ENCODE measurements at regions not wholly inside any gene's neighbourhood (a gene's known extent, or its start where the extent isn't known, plus 50 kb on each side); places are given as distances from the start of the nearest gene placed in this dataset.

DNA sequence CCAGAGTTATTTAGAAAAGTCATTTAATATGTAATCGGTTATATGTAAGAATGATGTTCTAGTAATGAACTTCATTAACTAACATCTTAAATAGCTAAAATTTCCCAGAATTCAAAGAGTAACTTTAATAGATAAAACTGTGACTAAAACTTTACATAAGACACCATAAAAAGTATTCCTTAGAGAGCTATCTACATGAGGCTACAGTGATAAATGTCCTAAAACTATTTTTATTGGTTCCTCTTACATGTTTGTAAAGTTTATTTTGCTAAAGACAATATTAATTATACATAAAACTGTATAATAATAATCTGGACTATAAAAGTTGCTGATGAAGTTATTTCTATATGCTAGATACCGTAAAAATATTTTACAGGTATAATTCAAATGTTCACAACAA is 897.7 kb upstream of the EPHA5 start:
- Histone ChIP-seq H3K27ac (ENCODE audit: insufficient read depth, low read length) (no peak overlapping the region), H3K4me1 (ENCODE audit: control insufficient read depth, extremely low read depth, insufficient read depth, low read length) (peaks cover 3% of the 10 kb centered on the region), H3K79me2 (ENCODE audit: control insufficient read depth, insufficient read depth, low read length) (no peaks in the 10 kb centered on the region), H3K9ac (ENCODE audit: insufficient read depth, low read length) (no peak overlapping the region), H3K9me3 (ENCODE audit: control insufficient read depth, insufficient read depth, low read depth, low read length) (no peaks in the 10 kb centered on the region), H3K36me3 (ENCODE audit: control insufficient read depth, insufficient read depth, low read length) (no peaks in the 10 kb centered on the region), H3K27me3 (ENCODE audit: control insufficient read depth, insufficient read depth, low read length) (no peaks in the 10 kb centered on the region), H3K4me2 (ENCODE audit: extremely low read depth, insufficient read depth, low read length) (no peak overlapping the region), H4K20me1 (ENCODE audit: control insufficient read depth, extremely low read depth, insufficient read depth, low read length) (no peaks in the 10 kb centered on the region), H2AFZ (ENCODE audit: low read length) (no peak overlapping the region), H3K4me3 (replicated peaks in 1 of 4; ENCODE audit: control extremely low read depth in 1 of 4, insufficient read depth in 1 of 4, low read depth in 3 of 4, low read length in 4 of 4) (no peak overlapping the region)
- no peak for DNase-seq (ENCODE audit: low read depth in 2 of 2)
- TF ChIP-seq, protein P1, sequence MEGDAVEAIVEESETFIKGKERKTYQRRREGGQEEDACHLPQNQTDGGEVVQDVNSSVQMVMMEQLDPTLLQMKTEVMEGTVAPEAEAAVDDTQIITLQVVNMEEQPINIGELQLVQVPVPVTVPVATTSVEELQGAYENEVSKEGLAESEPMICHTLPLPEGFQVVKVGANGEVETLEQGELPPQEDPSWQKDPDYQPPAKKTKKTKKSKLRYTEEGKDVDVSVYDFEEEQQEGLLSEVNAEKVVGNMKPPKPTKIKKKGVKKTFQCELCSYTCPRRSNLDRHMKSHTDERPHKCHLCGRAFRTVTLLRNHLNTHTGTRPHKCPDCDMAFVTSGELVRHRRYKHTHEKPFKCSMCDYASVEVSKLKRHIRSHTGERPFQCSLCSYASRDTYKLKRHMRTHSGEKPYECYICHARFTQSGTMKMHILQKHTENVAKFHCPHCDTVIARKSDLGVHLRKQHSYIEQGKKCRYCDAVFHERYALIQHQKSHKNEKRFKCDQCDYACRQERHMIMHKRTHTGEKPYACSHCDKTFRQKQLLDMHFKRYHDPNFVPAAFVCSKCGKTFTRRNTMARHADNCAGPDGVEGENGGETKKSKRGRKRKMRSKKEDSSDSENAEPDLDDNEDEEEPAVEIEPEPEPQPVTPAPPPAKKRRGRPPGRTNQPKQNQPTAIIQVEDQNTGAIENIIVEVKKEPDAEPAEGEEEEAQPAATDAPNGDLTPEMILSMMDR (conservative IDR thresholded peaks at IDR 0.05 in 1 of 2, IDR thresholded peaks at IDR 0.05 in 1 of 2; ENCODE audit: low read depth in 1 of 2, low read length in 2 of 2) = no peak
- no peak for TF ChIP-seq EZH2 (IDR thresholded peaks at IDR 0.05; ENCODE audit: low read length, missing control alignments)

DNA sequence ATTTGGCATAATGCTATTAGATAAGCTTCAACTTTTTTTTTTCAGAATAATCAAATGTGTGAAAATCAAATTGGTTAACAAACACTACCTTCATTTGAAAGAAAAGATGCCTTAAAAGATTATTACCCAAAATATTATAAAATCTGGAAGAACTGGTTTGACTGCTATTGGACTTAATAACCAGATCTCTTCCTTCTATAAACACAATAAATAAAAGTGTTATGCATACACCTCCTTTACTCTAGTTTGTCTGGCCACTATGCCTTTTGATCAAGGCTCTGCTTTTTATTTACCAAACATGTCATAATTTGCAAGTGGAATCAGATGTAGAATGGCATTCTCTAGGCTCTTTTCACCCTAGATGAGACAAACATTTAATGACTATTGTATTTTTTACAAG is 897.3 kb upstream of the EPHA5 start:
- DNase-seq (ENCODE audit: low read depth in 2 of 2) = no peak
- Histone ChIP-seq H3K36me3 (ENCODE audit: control insufficient read depth, insufficient read depth, low read length) (no peaks in the 10 kb centered on the region), H3K9me3 (ENCODE audit: control insufficient read depth, insufficient read depth, low read depth, low read length) (no peaks in the 10 kb centered on the region), H3K4me1 (ENCODE audit: control insufficient read depth, extremely low read depth, insufficient read depth, low read length) (peaks cover 3% of the 10 kb centered on the region), H3K79me2 (ENCODE audit: control insufficient read depth, insufficient read depth, low read length) (no peaks in the 10 kb centered on the region), H4K20me1 (ENCODE audit: control insufficient read depth, extremely low read depth, insufficient read depth, low read length) (no peaks in the 10 kb centered on the region), H3K27me3 (ENCODE audit: control insufficient read depth, insufficient read depth, low read length) (no peaks in the 10 kb centered on the region), H3K4me3 (replicated peaks in 1 of 4; ENCODE audit: control extremely low read depth in 1 of 4, insufficient read depth in 1 of 4, low read depth in 3 of 4, low read length in 4 of 4) (no peak overlapping the region), H3K27ac (ENCODE audit: insufficient read depth, low read length) (no peak overlapping the region), H2AFZ (ENCODE audit: low read length) (no peak overlapping the region), H3K4me2 (ENCODE audit: extremely low read depth, insufficient read depth, low read length) (no peak overlapping the region), H3K9ac (ENCODE audit: insufficient read depth, low read length) (no peak overlapping the region)
- TF ChIP-seq, protein P1 (conservative IDR thresholded peaks at IDR 0.05 in 1 of 2, IDR thresholded peaks at IDR 0.05 in 1 of 2; ENCODE audit: low read depth in 1 of 2, low read length in 2 of 2) = no peak
- no peak for TF ChIP-seq EZH2 (IDR thresholded peaks at IDR 0.05; ENCODE audit: low read length, missing control alignments)

DNA sequence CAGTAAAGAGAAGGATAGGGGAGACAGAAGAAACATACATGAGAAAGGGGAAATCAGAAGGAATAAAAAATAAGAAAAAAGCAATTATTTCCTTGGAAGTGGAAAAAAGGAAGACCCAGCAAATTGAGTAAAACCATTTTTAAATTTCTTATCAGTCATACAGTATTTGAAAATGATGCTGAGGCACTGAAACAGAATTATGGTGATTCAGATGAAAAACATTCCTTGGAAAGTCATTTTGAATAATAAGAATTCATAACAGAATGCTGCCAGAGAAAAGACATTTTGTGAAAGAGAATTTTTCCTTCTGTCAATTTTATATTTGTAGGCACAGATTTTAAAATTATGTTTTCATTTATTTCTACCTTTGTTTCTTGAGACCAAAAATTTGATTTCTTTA is 895.5 kb upstream of the EPHA5 start:
- peak; percentile 3 to 63 for DNase-seq (ENCODE audit: low read depth in 2 of 2)
- Histone ChIP-seq H3K27me3 (ENCODE audit: control insufficient read depth, insufficient read depth, low read length) (no peaks in the 10 kb centered on the region), H3K36me3 (ENCODE audit: control insufficient read depth, insufficient read depth, low read length) (no peaks in the 10 kb centered on the region), H3K27ac (ENCODE audit: insufficient read depth, low read length) (peak overlapping the region; percentile 86), H3K4me2 (ENCODE audit: extremely low read depth, insufficient read depth, low read length) (no peak overlapping the region), H3K9ac (ENCODE audit: insufficient read depth, low read length) (no peak overlapping the region), H2AFZ (ENCODE audit: low read length) (no peak overlapping the region), H3K4me1 (ENCODE audit: control insufficient read depth, extremely low read depth, insufficient read depth, low read length) (peaks cover 3% of the 10 kb centered on the region), H3K9me3 (ENCODE audit: control insufficient read depth, insufficient read depth, low read depth, low read length) (no peaks in the 10 kb centered on the region), H3K4me3 (replicated peaks in 1 of 4; ENCODE audit: control extremely low read depth in 1 of 4, insufficient read depth in 1 of 4, low read depth in 3 of 4, low read length in 4 of 4) (no peak overlapping the region), H4K20me1 (ENCODE audit: control insufficient read depth, extremely low read depth, insufficient read depth, low read length) (no peaks in the 10 kb centered on the region), H3K79me2 (ENCODE audit: control insufficient read depth, insufficient read depth, low read length) (no peaks in the 10 kb centered on the region)
- TF ChIP-seq, protein P1 (conservative IDR thresholded peaks at IDR 0.05 in 1 of 2, IDR thresholded peaks at IDR 0.05 in 1 of 2; ENCODE audit: low read depth in 1 of 2, low read length in 2 of 2) = no peak
- TF ChIP-seq EZH2 (IDR thresholded peaks at IDR 0.05; ENCODE audit: low read length, missing control alignments) = no peak
